Fibroblast of peridontal ligament (primary cell): ENCODE measurements at regions not wholly inside any gene's neighbourhood (a gene's known extent, or its start where the extent isn't known, plus 50 kb on each side); places are given as distances from the start of the nearest gene placed in this dataset.

Experiments
- DNase-seq: peaks from one replicate; pipeline ENCODE4 v3.0.0-alpha.2; 2010; ENCODE audit errors: extremely low read depth

DNA sequence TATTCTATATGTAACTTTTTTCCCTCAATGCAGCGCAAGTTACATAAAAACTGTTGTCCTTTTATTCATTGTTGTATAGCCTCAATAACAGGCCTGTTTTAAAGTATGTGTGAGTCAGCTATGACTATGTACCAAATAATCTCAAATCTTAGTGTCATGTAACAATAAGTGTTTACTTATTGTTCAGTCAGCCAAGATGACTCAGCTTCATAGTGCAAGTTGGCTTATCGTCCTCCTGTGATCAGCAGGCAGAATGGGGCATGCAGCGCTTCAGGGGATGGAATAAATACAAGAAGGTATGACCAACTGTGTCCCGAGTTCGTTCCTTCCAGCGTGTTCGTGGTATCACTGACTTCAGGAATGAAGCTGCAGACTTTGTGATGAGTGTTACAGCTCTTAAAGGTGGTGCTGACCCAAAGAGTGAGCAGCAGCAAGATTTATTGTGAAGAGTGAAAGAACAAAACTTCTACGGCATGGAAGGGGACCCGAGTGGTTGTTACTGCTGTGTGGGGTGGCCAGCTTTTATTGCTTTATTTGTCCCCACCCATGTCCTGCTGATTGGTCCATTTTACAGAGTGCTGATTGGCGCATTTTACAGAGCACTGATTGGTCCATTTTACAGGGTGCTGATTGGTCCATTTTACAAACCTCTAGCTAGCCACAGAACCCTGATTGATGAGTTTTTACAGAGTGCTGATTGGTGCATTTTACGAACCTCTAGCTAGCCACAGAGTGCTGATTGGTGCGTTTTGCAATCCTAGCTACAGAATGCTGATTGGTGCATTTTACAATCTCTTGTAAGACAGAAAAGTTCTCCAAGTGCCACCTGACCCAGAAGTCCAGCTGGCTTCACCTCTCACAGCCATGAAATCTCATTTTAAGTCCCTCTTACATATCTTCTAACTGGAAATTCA, 1016.0 kb downstream of the MCTP2 start:
- peak; percentile 95 for DNase-seq

DNA sequence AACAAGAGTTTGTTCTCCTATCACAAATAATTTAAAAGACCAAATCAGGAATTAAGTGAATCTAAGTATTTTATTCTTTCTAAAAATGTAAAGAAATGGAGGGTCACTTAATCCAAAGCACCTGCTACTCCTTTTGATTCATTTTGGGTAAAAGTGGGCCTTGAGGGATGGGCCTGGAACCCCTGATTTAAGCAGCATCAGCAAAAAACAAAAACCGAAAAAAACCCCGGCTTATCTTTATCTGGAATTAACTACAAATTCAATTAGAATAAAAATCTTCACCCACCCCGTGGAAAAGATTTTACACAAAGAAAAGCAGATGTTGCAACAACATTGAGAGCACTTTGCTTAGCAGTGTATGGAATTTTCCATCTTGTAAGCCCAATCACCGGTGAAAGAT, 1018.2 kb downstream of the MCTP2 start:
- DNase-seq: no peak

DNA sequence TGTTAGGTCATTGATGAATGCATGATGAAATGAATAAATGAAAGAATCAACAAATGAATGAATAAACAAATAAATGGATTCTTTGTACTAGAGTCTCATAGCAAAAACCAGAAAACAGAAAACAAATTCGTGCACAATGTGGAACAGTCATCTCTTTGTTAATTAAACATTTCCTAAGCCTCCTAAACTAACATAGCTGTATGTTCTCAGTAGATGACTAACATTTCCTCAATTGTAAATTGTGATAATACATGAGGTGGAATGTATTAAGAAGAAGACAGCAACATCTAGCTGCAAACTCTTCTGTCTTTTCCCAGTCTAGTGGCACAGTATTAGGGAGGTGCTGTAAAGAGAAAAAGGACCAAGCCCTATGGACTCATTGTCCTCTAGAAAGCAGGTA, 1021.0 kb downstream of the MCTP2 start:
- no peak for DNase-seq

DNA sequence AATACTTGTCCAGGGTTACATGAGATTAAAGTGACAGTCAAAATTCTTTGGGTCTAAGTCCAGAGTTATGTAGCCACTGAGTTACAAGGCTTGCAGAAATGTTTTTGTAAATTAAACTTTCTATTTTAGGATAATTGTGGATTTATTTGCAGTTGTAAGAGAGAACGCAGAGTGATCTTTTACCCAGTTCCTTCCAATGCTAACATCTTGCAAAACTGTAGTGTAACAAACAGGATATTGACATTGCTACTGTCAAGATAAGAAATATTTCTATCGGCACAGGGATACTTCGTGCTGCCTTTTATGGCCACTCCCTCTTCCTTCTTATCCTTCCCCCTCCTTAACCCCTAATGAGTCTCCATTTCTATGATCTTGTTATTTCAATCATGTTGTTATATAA, 1022.9 kb downstream of the MCTP2 start:
- DNase-seq: no peak

DNA sequence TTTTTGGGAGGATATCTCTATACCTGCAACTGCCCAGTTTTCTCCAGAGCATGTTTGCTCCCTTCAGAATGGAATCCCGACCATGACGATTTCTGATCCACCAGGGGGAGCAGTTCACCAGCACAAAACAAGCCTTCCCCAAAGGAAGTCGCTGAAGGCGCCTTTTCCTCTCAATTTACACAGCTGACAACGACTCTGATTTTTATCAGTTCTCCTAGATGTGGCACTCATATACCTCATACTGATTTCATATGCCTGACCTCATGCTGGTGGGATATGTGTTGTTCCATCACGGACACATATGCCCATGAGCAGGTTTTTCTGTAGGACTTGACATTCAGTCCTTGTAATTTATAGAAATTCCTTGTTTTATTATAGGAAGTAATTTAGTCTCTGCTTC, 1028.2 kb downstream of the MCTP2 start:
- peak; percentile 89 for DNase-seq

DNA sequence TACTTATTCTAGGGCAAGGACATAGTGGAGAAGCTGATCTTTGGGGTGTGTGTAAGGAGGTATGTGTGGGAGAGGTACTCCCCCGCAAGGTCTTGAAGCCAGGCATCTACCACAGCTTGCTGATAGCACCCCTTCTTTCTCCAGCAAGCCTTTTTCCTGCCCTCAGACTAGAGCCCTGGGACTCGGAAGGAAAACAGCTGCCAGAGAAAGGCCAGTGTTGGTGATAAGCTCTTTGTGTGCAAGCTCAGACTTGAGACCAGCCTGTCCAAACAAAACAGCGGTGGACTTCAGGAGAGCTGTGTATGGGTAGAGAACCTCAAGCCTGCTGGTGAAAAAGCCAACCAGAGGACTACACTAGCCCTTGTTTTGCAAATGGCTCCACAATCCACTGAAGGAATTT, 1028.6 kb downstream of the MCTP2 start:
- DNase-seq: no peak

DNA sequence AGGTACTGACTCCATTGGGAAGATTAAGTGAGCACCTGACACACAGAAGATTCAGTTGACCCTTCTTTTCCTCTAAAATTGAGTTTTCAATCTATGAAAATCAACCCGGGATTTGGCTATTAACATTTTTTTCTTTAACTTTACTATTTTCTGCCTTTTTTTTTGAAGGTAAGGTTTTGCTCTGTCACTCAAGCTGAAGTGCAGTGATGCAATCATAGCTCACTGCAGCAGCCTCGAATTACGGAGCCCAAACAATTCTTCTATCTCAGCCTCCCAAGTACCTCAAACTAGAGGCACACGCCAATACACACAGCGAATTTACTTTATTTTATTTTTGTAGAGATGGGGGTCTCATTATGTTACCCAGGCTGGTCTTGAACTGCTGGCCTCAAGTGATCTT, 1029.5 kb downstream of the MCTP2 start:
- DNase-seq: no peak

DNA sequence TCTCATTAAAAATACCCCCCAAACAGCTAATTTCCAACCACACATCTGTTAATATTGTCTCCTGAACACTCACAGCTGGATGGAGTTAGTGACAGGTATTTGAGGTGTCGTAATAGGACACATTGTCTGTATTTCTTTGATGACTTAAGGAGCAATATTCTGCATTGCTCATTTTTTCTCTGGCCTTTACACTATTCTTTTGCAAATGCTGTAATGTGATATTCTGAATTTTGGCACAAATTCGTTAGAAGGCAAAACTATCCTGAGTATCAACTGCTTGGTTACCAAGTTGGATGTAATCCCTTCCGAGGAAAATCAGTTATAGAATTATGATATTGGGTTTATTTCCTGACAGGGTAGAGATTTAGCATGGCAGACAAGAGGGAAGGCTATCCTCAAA, 1030.2 kb downstream of the MCTP2 start:
- peak; percentile 53 for DNase-seq

DNA sequence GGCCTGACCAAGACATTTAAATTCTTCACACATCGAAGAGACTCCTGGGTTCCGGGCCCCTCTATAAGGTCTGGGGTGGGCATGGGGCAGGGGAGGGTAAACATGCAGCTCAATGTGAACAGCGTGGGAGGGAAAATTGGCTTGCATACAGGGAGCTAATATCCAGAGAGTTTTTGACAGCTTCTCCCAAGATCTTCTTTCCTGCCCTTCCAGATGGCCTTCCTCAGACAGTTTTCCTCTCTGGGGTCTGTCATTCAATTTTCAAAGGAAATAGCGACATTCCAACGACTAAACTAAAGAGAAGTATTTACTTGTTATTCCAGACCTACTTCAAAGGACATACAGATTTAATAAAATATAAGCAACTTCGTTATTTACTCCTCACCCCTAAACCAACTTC, 1030.6 kb downstream of the MCTP2 start:
- DNase-seq: no peak

DNA sequence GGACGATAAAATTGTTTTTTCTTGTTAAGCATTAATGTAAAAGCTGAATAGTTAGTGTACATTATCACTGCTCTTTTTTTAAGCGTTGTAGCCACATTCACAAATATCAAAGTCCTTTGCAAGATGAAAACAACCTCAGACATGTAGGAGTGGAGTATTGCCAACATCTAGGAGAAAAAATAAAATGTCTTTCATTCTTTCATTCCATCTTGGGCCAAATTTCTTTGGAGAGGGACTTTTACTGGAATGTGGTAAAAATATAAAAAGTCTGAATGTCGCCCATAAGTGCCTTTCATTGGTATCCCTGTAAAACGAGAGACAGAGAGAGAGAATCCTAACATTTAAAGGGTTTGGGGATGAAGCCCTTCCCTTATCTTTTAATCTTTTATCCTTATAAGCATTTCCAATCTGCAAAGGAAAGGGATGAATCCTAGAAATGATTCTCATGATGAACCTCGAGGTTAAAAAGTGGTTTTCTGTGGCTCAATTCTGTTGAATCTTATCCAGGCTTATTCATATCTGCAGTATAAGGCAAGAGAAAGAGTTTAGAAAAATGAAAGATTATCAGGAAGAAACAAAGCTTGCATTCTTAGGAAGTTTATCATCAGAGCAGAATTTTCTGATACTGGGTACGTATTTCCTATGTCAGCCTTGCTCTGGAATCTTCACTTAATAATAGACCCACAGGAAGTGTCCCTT, 1031.7 kb downstream of the MCTP2 start:
- DNase-seq: peak; percentile 89

DNA sequence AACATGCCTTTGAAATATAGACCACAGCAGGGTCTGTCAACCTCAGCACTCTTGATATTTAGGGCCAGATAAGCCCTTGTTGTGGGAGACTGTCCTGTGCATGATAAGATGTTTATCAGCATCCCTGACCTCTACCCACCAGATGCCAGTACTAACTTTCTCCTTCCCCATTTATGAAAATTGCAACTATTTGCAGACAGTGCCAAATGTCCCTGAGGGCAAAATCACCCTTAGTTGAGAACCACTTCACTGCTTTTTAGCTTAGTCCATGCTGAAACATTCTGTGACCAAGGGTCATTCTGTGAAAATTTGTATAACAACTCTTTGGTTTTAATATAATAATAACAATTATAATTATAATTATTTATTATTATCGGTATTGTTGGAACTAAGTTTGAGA, 1032.4 kb downstream of the MCTP2 start:
- DNase-seq: no peak

DNA sequence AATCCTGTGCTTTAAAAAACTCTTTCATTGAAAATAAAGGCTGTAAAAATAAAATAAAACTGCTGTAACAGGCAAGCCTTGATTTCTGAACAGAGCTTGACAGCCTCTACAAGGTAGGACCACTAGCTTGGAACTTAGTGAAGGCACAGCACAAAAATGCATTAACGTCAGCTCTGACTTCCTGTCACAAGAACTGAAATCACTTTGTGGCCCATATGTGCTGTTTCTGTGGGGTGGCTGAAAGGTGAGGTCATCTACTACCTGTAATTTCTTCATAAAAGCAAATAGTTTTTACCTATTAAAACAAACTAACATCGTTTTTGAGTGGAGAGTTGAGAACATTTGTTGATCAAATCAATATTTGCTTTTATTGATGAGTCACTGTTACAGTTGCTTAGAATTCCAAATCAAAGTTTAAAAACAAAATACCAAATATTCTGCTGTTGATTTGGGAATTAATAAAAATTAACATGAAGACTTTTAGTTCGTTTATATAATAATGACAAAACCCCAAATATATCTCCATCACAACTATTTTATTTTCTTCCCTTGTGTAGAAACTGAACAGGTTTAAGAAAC, 1034.1 kb downstream of the MCTP2 start:
- DNase-seq: no peak

DNA sequence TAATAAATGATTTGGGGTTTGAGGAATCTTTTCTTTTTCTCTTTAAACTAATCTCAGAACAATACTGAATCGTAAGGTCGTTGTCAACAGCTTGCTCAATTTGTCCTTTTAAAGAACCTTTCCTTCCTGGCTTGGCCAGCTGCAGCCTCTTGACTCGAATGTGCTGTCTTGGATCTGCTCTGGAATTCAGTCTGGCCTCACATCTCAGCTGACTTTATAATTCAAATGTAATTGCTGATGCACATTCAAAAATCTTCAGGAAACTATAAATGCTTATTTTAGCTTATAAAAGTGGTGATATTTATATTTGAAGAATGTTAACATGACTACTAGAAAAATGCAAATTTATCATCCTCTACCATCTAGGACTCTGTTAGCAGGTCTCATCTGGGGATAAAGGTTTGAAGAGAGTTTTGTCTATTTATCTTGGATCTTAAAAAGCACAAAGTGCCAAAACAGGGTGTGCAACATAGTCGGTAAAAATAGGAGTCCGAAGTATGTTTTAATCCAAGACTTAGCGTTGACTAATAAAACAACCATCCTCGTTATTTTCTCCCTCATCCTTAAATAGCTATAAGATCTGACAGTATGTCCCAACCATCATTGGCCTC, 1035.2 kb downstream of the MCTP2 start:
- DNase-seq: peak; percentile 37

DNA sequence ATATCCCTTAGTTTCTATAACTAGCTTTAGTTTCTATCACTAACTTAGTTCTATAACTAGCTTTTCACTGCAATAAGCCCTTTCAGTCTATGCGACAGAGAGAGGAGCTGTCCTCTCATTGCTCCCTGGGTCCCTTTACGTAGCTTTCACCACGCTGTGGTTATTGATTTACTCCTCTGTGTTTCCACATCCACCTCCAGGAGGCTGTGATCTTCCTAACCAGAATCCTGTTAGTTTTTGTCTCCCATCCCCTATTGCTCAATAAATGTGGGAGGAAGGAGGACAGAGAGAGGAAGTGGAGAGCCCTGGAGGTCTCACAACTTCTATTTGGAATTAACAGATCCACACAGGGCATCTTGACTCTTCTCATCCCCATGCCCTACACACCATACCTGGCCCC, 1036.1 kb downstream of the MCTP2 start:
- no peak for DNase-seq

DNA sequence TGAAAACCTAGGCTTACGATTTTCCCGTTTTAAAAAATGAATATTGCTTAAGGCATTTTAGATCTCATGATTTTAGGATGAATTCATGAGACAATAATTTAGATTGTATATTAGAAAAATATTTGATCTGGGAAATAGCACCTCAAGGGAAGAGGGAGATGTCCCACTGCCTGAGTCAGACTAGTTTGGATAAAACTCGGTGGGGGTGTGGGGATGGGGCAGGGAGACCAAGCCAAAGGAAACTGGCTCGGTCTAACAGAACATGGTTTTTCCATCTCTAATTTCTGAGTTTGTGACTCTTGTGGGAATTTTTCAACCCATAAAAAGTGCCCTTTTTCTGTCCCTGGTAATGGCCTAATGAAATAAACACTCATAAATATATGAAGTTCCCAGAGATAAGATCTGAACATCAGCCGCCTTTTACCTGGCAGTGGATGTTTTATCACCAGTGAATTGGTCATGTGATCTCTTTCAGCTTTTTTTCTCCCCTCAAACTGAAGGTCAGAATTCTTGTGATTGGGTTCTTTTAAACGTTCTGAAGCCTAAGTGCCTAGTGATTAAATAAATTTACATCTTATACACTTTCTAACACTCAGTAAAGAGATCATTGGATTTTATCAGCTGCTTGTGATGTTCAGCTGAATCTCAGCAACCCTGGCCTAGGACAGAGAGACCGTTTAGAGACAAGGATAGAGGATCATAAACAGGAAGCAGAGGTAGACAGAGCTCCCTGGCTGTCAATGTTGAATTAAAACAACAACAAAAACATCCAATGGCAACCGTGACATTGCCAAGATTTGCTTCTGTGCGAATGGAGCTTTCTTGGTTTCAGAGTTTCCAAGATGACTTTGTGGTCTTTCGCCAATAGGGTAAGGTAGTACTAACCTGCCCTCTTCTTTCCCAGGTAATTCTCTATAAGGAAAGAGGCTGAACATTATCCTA, 1038.2 kb downstream of the MCTP2 start:
- DNase-seq: no peak

DNA sequence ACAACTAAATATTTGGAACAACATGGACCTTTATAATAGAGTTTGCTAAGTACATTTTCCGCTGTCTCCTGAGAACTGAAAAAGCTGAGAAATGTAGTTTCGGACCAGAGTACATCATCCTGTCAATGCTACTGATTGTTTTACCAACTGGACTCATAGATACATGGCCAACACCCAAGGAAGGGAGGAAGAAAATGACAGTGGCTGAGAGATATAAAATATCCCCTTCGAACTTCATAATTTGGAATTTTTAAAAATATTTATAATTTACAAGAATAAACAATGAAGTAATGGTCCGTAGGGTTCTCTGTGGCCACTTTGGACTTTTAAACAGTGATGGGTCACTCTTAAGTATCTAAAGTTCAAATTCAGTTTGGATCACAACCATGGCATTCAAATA, 1042.7 kb downstream of the MCTP2 start:
- peak; percentile 69 for DNase-seq

DNA sequence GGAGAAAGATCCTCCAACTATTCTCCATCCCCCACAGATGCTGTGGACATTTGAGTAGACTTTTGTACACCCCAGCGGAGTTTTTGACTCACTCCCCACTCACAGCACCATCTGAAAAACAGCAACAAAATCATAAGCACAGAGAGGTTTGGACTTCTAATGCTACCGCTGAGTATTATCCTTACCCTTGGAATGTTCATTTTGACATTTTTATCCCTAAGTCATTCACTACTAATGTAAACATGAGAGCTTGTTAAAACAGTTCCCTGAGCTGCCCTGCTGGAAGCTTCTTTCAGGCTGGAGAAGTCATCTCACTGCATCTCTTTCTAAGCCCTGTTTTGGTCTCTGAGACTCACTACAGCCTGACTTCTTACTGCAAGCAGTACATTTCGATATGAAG, 1045.9 kb downstream of the MCTP2 start:
- DNase-seq: peak; percentile 94

DNA sequence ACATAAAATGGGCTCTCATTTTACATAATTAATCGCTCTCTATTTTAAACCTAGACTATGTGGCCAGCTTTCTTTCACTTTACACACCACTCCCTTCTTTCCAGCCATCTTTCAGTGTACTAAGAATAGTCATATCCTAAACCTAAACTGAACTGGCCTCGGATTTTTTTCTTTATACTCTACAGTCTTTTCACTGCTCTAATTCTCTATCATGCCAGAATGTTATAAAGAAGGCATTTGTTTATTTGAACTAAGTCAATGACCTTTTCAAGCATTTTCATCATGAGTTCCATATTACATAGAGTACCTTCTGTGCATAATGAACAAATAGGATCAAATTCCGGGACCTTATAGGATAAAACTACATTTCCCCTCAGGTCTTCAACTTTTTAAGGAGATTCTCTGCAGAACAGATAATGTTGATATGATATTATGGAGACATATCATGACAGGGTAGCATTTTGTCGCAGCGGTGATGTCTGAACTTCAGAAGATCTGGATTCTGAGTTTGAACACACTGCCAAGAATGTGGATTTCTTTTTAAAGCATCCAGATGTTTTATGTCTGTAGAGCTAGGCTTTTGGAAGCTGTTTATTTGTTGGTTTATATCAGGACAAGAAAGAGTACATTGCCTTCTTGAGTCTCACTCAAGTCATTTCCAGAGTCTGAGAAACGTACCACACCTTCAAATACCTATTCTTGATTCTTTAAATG, 1047.3 kb downstream of the MCTP2 start:
- DNase-seq: peak; percentile 67

DNA sequence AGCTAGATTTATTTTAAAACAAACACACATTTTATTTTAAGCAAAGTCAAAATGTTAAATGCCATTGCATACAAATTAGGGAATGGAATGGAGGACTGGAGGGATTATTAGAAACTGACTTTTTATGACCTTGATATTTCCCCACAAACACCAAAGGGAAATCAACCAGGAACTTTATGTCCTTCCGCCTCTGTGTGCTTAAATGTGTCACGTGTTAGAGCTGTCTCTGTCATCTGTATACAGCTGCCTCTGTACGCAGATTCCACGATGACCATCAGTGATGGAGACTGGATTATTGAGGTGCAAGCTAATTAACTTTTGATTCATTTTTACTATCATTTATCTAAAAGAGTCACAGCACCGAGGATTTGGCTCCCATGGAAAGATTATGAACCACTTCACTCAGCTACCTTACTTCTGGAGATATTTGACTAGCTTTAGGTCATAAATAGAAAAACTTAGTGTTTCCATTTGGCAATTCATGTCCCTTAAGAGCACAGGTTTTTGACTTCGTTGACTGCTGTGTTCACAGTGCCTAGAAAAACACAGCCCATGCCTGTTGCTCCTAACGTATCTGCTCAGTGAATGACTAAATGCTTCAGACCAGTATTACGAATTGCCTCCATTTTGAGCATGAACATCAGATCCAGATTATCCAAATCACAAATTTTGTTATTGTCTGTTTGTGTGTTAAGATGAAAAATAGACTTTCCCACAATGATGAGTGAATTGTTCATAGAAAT, 1048.1 kb downstream of the MCTP2 start:
- DNase-seq: no peak

DNA sequence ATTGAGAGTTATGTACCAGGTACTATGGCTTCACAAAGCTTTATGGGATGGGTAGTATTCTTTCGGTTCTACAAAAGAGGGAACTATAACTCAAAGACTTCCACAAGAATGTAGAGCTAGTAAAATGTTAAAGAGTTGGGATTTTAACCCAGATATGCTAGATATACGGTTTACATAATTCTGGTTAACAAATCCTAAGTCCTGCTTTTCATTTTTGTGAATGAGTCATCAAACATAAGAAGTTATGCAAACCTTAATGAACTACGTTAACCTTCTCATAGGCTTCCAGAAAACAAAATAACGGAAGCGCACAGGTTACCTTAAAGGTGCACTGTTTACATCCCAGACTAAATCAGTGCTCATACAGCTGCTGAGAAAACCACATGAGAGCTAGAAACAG, 1049.3 kb downstream of the MCTP2 start:
- no peak for DNase-seq
